Astrocyte (in vitro differentiated cells and primary cell): ENCODE measurements at regions not wholly inside any gene's neighbourhood (a gene's known extent, or its start where the extent isn't known, plus 50 kb on each side); places are given as distances from the start of the nearest gene placed in this dataset.

Source experiments
- DNase-seq: peaks from one replicate; pipeline ENCODE4 v3.0.0-alpha.2; 2010; ENCODE audit warnings: low read depth
- FAIRE-seq: peaks from 2 replicates; lab custom pipeline; 2011; peaks lifted over from hg19 to GRCh38; lab: Jason Lieb, UNC
- H2AFZ ChIP-seq: 2 replicates; pipeline ENCODE4 v1.6.0; 2012; ENCODE audit warnings: low read depth, low read length, inconsistent platforms
- H3K27ac ChIP-seq: 2 replicates; pipeline ENCODE4 v1.5.1; 2011; ENCODE audit warnings: low read depth, low read length, inconsistent platforms
- H3K27me3 ChIP-seq: 2 replicates; pipeline ENCODE4 v1.6.0; 2011; ENCODE audit warnings: low read length, inconsistent platforms; ENCODE audit not compliant: insufficient read depth
- H3K36me3 ChIP-seq: 2 replicates; pipeline ENCODE4 v1.5.1; 2011; ENCODE audit warnings: low read length, inconsistent platforms; ENCODE audit not compliant: insufficient read depth
- H3K4me1 ChIP-seq: 2 replicates; pipeline ENCODE4 v1.5.1; 2011; ENCODE audit warnings: low read length, inconsistent platforms; ENCODE audit not compliant: insufficient read depth
- H3K4me2 ChIP-seq: 2 replicates; pipeline ENCODE4 v1.6.0; 2012; ENCODE audit warnings: low read length, inconsistent platforms
- H3K4me3 ChIP-seq: 2 replicates; pipeline ENCODE4 v1.5.1; 2011; ENCODE audit warnings: low read depth, mild to moderate bottlenecking, low read length, inconsistent platforms; ENCODE audit not compliant: insufficient read depth
- H3K79me2 ChIP-seq: 2 replicates; pipeline ENCODE4 v1.6.0; 2012; ENCODE audit warnings: mild to moderate bottlenecking, low read length, inconsistent platforms; ENCODE audit not compliant: insufficient read depth
- H3K9ac ChIP-seq: 2 replicates; pipeline ENCODE4 v1.6.0; 2012; ENCODE audit warnings: mild to moderate bottlenecking, low read length, inconsistent platforms
- H3K9me3 ChIP-seq: 2 replicates; pipeline ENCODE4 v1.5.1; 2012; ENCODE audit warnings: low read depth, mild to moderate bottlenecking, low read length, inconsistent platforms; ENCODE audit not compliant: insufficient read depth
- H4K20me1 ChIP-seq: 2 replicates; pipeline ENCODE4 v1.6.0; 2012; ENCODE audit warnings: low read length, inconsistent platforms; ENCODE audit not compliant: insufficient read depth
- H3K27ac Mint-ChIP-seq: one replicate; pipeline ENCODE4 v1.8.0; 2021; ENCODE audit warnings: mild to moderate bottlenecking, mixed read lengths; ENCODE audit not compliant: unreplicated experiment
- H3K27me3 Mint-ChIP-seq: one replicate; pipeline ENCODE4 v1.8.0; 2021; ENCODE audit warnings: low read depth, mixed read lengths; ENCODE audit not compliant: unreplicated experiment
- H3K36me3 Mint-ChIP-seq: one replicate; pipeline ENCODE4 v1.8.0; 2021; ENCODE audit warnings: low read depth, mixed read lengths; ENCODE audit not compliant: unreplicated experiment
- H3K4me1 Mint-ChIP-seq: one replicate; pipeline ENCODE4 v1.8.0; 2021; ENCODE audit warnings: low read depth, mixed read lengths; ENCODE audit not compliant: unreplicated experiment
- H3K4me3 Mint-ChIP-seq: one replicate; pipeline ENCODE4 v1.8.0; 2021; ENCODE audit warnings: mild to moderate bottlenecking, moderate library complexity, mixed read lengths; ENCODE audit not compliant: unreplicated experiment
- H3K9me3 Mint-ChIP-seq: one replicate; pipeline ENCODE4 v1.8.0; 2021; ENCODE audit warnings: mild to moderate bottlenecking, mixed read lengths; ENCODE audit not compliant: unreplicated experiment
- CTCF ChIP-seq: IDR thresholded peaks from 2 replicates; pipeline ENCODE4 v1.5.1; 2011; ENCODE audit warnings: low read depth, mild to moderate bottlenecking, inconsistent platforms, low read length, moderate library complexity; ENCODE audit not compliant: insufficient read depth
- EZH2 ChIP-seq: IDR thresholded peaks from 2 replicates; pipeline ENCODE4 v1.6.1; 2012; ENCODE audit warnings: mild to moderate bottlenecking, low read length, inconsistent platforms; ENCODE audit not compliant: insufficient read depth

- H2AFZ ChIP-seq: no peak overlapping the region
- no peak overlapping the region for H3K4me2 ChIP-seq
- Mint-ChIP-seq H3K27me3 (no peaks in the 10 kb centered on the region), H3K4me3 (no peak overlapping the region), H3K36me3 (no peaks in the 10 kb centered on the region), H3K27ac (peak overlapping the region; percentile 53), H3K9me3 (no peaks in the 10 kb centered on the region), H3K4me1 (peaks cover 45% of the 10 kb centered on the region)
- H3K9ac ChIP-seq: no peak overlapping the region
- H3K4me1 ChIP-seq: peaks cover 20% of the 10 kb centered on the region
- no peak for FAIRE-seq
- no peak overlapping the region for H3K27ac ChIP-seq
- no peak for DNase-seq
- H3K4me3 ChIP-seq: no peak overlapping the region
- H3K27me3 ChIP-seq: no peaks in the 10 kb centered on the region
- no peaks in the 10 kb centered on the region for H3K36me3 ChIP-seq
- no peak for TF ChIP-seq CTCF
- no peak for TF ChIP-seq EZH2
- H3K9me3 ChIP-seq: no peaks in the 10 kb centered on the region
- no peaks in the 10 kb centered on the region for H3K79me2 ChIP-seq
- no peaks in the 10 kb centered on the region for H4K20me1 ChIP-seq
These were observed 82.6 kb upstream of the DPYD start for GRCh38 chr1:98003442-98003841.

GRCh38 chr1:98002288-98002687 lies 81.5 kb upstream of the DPYD start:
- H3K4me1 ChIP-seq: peaks cover 21% of the 10 kb centered on the region
- no peak for DNase-seq
- H2AFZ ChIP-seq: no peak overlapping the region
- H3K36me3 ChIP-seq: no peaks in the 10 kb centered on the region
- H3K79me2 ChIP-seq: no peaks in the 10 kb centered on the region
- H3K9ac ChIP-seq: no peak overlapping the region
- H3K4me2 ChIP-seq: no peak overlapping the region
- no peaks in the 10 kb centered on the region for H3K9me3 ChIP-seq
- H3K27ac ChIP-seq: no peak overlapping the region
- Mint-ChIP-seq H3K27me3 (no peaks in the 10 kb centered on the region), H3K4me3 (no peak overlapping the region), H3K4me1 (peaks cover 47% of the 10 kb centered on the region), H3K9me3 (no peaks in the 10 kb centered on the region), H3K27ac (no peak overlapping the region), H3K36me3 (no peaks in the 10 kb centered on the region)
- H3K27me3 ChIP-seq: no peaks in the 10 kb centered on the region
- H4K20me1 ChIP-seq: no peaks in the 10 kb centered on the region
- TF ChIP-seq EZH2: no peak
- no peak for TF ChIP-seq CTCF
- H3K4me3 ChIP-seq: no peak overlapping the region
- no peak for FAIRE-seq

GRCh38 chr1:98001764-98002163 lies 80.9 kb upstream of the DPYD start:
- DNase-seq: no peak
- no peak for TF ChIP-seq EZH2
- TF ChIP-seq CTCF: peak; percentile 30
- Histone ChIP-seq H3K79me2 (no peaks in the 10 kb centered on the region), H2AFZ (no peak overlapping the region), H3K9ac (no peak overlapping the region), H3K27me3 (no peaks in the 10 kb centered on the region), H3K27ac (no peak overlapping the region), H3K9me3 (no peaks in the 10 kb centered on the region), H3K4me3 (no peak overlapping the region), H3K36me3 (no peaks in the 10 kb centered on the region), H3K4me1 (peaks cover 21% of the 10 kb centered on the region), H4K20me1 (no peaks in the 10 kb centered on the region), H3K4me2 (no peak overlapping the region)
- no peak overlapping the region for H3K4me3 Mint-ChIP-seq
- no peaks in the 10 kb centered on the region for H3K36me3 Mint-ChIP-seq
- H3K9me3 Mint-ChIP-seq: no peaks in the 10 kb centered on the region
- no peaks in the 10 kb centered on the region for H3K27me3 Mint-ChIP-seq
- no peak for FAIRE-seq
- peaks cover 50% of the 10 kb centered on the region for H3K4me1 Mint-ChIP-seq
- no peak overlapping the region for H3K27ac Mint-ChIP-seq
